ENCODE measurements at regions not wholly inside any gene's neighbourhood (a gene's known extent, or its start where the extent isn't known, plus 50 kb on each side); places are given as distances from the start of the nearest gene placed in this dataset.

GRCh38 chr4:155541716-155542115 lies 124.9 kb upstream of the GUCY1A1 start:
- TF ChIP-seq CTCF (conservative IDR thresholded peaks at IDR 0.05) (no peak), EZH2 (IDR thresholded peaks at IDR 0.05; ENCODE audit: low read depth) (no peak)
